T-helper 2 cell (primary cell): ENCODE measurements at regions not wholly inside any gene's neighbourhood (a gene's known extent, or its start where the extent isn't known, plus 50 kb on each side); places are given as distances from the start of the nearest gene placed in this dataset.
"Not testable (repeated sequence)": the region's sequence is repeated elsewhere in the genome, so short reads cannot be mapped to it uniquely, and the experiment has no call there.

ENCODE experiments used
- DNase-seq, 5 experiments: peaks; one replicate each; pipeline versions ENCODE4 v3.0.0 to v3.0.0-alpha.2; 2012 to 2022

- no peak for DNase-seq
Measured at GRCh38 chr4:1589098-1589497, 95.0 kb downstream of the FAM53A start.

- no peak for DNase-seq
Measured at GRCh38 chr4:1588306-1588705, 95.8 kb downstream of the FAM53A start.

GRCh38 chr4:1584498-1584897, 99.6 kb downstream of the FAM53A start:
- DNase-seq: no peak

DNA sequence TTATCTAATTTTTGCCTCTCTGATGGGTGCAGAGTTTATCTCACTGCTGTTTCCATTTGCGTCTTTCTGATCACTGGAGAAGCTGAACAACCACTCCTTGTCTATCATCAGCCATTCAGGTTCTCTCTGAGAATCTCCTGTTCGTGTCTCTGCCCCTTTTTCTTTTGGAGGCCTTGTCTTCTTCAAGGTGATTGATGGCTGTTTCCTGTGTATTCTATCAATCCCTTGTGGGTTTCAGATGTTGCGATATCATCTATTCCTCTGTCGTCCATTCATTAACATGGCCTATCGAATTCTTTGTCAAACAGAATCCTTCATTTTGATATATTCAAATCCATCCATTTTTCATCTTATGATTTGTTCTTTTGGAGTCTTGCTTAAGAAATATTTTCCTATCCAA, 100.3 kb downstream of the FAM53A start:
- DNase-seq: no peak

DNA sequence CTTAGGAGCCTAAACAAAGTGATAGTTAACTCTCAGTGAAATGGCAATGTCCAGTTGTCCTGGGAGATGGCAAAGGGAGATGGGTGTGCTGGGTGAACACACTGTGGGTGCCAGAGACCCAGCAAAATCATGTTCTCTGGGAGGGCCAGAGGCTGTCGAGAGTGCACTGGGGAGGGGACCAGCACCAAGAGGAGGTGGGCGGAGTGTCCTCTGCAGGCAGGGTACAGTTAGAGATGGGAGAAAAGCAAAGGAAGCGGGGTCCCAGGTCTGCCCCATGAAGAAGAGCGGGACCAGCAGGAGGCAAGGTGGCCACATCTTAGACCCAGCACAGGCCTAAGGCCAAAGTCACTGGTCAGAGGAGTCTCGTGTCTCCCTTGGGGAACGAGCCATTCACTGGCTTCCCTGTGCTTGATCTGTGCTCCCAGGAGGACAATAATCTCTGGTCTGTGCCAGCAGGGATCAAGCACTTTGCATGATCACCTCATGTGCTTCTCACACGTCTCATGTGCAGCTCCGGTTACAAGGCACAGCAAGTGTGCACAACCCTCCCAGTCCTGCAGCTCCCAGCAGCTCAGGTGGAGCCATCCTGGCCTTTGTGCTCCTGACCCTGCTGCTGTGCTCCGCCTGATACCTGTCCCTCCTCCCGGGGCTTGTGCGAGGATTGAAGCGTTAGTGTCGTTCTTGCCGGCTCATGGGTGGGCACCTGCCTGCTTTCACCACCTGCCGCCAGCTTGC, 100.9 kb downstream of the FAM53A start:
- DNase-seq: no peak

GRCh38 chr4:1582227-1582626, 101.9 kb downstream of the FAM53A start:
- DNase-seq: no peak

- DNase-seq: peak; percentile 78 to 93 (median 89)
Measured at GRCh38 chr4:1581164-1581894, 102.8 kb downstream of the FAM53A start.

DNA sequence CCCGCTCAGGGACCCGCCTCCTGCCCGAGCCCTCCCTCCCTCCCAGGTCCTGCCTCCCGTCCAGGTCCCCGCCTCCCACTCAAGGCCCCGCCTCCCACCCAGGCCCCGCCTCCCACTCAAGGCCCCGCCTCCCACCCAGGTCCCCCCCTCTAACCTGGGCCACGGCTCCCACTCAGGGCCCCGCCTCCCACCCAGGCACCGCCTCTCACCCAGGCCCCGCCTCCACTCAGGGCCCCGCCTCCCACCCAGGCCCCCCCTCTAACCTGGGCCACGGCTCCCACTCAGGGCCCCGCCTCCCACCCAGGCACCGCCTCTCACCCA, 103.5 kb downstream of the FAM53A start:
- not testable (repeated sequence) for DNase-seq

- peak; percentile 81 to 94 (median 92) for DNase-seq
Measured at GRCh38 chr4:1579901-1580691, 104.0 kb downstream of the FAM53A start.

- DNase-seq: peak; percentile 52 to 79 (median 69)
Measured at GRCh38 chr4:1579001-1579900, 104.9 kb downstream of the FAM53A start.

- no peak for DNase-seq
Measured at GRCh38 chr4:1578251-1578773, 105.8 kb downstream of the FAM53A start.

- DNase-seq: no peak
Measured at GRCh38 chr4:1577822-1578217, 106.3 kb downstream of the FAM53A start.

DNA sequence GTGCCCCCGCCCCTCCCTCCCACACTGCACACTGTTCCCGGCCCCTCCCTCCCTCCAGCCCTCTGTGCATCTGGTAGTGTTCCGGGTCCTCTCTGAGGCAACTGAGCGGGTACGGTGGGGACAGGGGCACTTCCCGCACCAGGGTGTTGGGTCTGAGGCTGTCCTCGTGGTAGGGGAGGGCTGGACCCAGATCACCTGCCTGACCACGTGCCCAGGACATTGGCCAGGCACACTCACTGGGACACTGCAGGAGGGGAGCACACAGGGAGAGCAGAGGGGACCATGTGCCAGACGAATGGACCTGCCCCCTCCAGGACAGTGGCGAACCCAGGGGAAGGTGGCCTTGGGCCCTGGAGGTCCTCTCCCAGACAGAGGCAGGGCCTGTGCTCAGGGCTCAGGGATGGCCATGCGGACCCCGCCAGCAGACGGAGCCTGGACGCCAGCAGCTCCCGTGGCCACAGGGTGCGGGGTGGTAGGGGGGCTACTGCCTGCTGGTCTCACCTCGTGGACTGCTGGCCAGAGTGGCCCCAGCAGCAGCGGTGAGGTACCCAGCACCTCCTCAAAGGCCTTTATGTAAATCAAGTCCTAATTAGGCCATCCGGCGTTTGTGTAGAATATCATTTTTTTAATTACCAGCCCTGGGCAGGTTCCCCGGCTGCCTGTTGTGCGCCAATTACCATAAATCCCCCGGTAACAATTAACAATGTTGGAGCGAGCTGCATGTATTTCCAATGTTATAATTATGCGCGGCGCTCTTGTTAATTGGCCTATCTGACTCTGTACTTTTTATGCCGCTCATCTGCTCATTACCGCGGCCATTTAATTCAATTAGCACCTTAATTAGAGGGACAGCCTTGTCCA, 106.9 kb downstream of the FAM53A start:
- DNase-seq: no peak

GRCh38 chr4:1576304-1576960, 107.7 kb downstream of the FAM53A start:
- no peak for DNase-seq

- DNase-seq: no peak
Measured at GRCh38 chr4:1575418-1576303, 108.5 kb downstream of the FAM53A start.

DNA sequence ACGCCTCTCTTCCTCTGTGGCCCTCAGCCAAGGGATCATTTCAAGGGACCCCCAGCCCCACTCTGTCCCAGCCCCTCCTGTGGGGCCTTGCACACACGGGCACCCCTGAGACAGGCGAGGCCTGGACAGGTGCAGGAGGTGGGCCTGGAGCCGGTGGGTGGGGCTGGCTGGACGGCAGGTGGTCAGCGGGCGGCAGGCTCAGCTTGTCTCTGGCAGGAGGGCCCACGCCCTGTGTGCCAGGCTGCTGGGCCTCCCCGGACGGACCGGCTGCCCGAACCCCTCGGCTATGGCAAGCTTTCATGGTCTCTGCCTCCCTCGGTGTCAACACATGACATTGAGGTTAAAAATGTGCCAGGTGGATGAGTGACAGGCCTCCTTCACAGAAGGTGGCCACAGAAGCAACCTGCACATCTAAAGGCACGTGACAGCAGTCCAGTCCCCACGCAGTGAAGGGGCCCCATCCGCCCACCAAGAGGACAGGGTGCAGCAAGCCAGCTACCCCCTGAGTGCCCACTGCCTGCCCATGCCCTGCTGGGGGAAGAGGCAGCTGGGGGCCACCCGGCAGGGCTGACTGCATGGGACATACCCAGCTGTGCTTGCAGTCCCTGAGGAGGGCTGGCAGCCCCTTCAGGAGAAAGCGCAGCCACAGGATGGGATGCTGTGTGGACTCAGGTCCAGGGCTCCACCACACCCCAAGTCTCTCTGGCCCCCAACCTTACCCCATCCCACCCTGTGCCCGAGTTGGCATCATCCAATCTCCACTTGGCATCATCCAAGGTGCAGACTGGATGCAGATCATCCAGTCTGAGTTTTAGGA, 109.3 kb downstream of the FAM53A start:
- DNase-seq: no peak

DNA sequence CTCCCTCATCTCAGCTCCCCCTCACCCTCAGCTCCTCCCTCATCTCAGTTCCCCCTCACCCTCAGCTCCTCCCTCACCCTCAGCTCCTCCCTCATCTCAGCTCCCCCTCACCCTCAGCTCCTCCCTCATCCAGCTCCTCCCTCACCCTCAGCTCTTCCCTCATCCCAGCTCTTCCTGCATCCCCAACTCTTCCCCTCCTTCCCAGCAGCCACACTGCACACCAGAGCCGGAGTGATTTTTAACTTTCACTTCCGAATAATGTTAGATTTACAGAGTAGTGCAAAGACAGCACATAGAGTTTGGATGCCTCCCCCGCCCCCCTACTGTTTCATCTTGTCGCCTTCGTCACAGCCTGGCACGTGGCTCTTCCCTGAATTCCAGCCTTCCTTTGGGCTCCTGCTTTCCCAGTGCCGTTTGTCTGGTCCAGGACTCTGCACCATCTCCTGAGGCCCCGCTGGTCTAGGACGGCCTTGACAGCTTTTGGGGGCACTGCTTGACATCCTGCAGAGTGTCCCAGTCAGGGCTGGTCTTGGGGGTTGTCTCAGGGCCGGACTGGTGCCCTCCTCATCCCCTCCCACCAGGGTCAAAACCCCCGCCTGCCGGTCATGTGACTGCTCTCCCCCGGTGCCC, 110.2 kb downstream of the FAM53A start:
- DNase-seq: no peak
